Brain pericyte (primary cell): ENCODE measurements at regions not wholly inside any gene's neighbourhood (a gene's known extent, or its start where the extent isn't known, plus 50 kb on each side); places are given as distances from the start of the nearest gene placed in this dataset.
"Not testable (repeated sequence)": the region's sequence is repeated elsewhere in the genome, so short reads cannot be mapped to it uniquely, and the experiment has no call there.

ENCODE experiments used
- DNase-seq: peaks from one replicate; pipeline ENCODE4 v3.0.0-alpha.2; 2012; ENCODE audit warnings: low read depth, low spot score

DNA sequence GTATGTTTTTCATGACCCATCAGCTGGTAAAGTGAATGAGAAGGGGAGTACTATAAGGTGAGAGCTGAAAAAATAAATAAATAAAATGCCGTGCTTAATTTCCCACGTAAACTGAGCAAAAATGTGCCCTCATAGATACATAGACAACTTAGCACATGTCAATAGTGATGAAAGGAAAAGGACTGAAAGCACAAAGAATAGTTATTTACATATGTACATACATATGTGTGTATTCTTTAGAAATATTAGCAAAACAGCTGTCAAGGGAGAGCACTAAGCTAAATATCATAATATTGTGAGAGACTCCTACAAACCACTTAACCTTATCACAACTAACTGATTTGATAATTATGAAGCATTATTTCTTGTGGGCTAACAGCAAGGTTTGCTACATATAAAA, 213.6 kb upstream of the FTMT start:
- no peak for DNase-seq

DNA sequence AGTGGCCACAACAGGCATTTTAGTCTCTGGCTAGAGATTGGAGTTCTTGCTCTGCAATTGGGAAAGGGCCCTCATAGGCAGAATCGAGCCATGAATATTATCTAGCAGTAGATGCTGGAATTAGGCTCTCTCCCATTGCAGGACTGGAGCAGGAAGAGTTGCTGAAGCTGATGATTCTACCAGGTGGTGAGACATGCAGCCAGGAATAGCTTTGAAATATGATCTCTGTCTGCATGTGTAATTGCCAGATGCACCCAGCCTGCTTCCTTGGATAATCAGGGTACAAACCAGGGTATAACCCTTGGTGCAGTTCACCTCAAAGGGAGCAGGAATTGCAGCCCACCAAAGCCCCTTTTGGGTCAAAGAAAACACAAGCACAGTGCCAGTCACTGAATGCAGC, 211.4 kb upstream of the FTMT start:
- no peak for DNase-seq

DNA sequence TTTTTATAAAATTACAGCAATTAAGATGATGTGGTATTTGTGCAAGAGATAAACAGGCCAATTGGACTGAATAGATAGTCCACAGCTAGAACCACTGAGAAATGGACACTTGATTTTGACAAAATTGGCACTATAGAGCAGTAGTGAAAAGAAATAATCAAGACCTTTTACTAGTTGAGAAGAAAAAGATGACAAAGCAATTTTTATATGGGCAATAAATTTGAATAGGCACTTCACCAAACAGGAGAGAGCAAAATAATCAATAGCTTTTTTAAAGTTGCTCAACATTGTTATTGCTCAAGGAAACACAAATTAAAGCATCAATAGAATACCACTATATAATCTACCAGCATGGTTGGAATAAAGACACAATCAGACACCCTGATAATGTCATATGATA, 193.5 kb upstream of the FTMT start:
- DNase-seq, result no peak

DNA sequence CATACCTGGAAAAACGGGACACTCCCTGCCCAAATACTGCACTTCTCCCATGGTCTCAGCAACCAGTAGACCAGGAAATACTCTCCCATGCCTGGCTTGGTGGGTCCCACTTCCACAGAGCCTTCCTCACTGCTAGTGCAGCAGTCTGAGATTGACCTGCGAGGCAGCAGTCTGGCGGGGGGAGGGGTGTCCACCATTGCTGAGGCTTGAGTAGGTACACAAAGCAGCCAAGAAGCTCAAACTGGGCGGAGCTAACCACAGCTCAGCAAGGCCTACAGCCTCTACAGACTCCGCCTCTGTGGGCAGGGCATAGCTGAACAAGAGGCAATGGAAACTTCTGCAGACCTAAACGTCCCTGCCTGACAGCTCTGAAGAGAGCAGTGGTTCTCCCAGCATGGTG, 191.5 kb upstream of the FTMT start:
- DNase-seq, result no peak

DNA sequence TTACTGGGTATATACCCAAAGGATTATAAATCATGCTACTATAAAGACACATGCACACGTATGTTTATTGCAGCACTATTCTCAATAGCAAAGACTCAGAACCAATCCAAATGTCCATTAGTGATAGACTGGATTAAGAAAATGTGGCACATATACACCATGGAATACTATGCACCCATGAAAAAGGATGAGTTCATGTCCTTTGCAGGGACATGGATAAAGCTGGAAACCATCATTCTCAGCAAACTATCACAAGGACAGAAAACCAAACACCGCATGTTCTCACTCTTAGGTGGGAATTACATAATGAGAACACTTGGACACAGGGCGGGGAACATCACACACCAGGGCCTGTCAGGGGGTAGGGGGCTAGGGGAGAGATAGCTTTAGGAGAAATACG, 186.1 kb upstream of the FTMT start:
- not testable (repeated sequence) for DNase-seq

DNA sequence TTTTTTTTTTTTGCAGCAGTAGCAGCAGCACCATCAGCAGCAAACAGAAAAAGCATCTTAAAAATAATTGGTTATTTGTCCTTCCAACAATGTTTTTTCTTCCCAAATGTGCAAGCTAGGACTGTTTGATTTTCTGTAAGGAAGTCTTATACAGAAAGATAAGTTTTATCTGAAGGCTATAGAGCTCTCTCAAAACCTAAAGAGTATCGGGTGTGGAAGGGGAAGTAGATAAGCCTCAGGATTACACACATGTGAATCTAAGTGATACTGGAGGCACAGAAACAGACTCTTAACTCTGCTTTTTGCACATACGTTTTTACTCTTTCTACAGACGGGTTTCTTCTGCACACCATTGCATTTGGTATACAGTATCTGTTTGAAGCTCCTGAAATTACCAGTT, 184.4 kb upstream of the FTMT start:
- DNase-seq, result no peak

DNA sequence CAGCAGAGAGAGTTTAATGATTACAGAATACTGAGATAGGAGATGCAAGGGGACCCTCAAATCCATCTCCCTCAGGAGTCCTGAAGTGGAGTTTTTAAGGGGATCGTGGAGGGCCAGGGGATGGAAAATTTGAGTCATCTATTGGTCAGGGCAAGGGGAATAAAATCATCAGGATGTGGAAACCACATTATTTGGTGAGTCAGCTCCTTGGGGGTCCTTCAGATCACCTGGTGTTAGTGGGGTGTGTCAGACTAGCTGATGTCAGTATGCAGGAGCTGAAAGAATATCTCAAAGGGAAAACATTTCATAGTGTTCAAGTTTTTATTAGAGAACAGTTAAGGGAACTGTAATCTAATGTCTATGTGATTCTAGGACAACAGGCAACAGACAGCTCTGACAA, 183.0 kb upstream of the FTMT start:
- no peak for DNase-seq

DNA sequence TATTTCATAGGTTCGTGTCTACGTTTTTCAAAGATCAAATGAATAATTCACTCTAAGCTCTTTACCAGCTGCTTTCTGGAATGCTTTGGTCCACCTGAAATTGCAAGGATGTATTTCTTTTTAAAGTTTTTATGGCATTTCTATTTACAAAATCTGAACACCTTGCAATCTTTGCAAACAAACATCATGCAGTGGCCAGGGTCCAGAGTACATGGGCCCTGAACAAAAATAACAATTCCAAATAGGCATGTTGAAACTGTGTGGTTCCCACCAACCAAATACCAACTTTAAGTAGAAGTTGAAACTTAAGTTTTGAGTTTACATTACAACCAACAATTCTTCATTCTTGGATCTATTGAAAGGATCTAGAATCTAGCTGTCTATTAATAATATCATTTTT, 180.1 kb upstream of the FTMT start:
- no peak for DNase-seq

DNA sequence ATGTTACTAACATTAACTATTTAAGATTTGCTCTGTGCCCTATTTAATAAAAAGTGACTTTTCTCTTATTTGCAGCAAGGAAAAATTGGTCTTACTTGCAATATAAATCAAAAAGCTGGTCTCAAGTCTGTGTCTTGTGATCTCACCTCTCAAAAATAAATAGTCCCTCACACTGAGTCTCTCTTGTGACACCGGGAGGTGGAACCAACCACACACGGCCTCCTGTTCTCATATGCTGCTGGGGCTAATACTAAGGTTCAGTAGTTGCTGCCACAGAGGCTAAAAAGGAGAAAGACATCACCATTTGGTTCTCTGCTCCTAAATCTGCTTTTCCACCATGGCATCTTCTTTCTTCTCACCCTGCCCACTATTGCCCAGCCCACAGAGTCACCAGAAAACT, 175.8 kb upstream of the FTMT start:
- DNase-seq, result no peak

DNA sequence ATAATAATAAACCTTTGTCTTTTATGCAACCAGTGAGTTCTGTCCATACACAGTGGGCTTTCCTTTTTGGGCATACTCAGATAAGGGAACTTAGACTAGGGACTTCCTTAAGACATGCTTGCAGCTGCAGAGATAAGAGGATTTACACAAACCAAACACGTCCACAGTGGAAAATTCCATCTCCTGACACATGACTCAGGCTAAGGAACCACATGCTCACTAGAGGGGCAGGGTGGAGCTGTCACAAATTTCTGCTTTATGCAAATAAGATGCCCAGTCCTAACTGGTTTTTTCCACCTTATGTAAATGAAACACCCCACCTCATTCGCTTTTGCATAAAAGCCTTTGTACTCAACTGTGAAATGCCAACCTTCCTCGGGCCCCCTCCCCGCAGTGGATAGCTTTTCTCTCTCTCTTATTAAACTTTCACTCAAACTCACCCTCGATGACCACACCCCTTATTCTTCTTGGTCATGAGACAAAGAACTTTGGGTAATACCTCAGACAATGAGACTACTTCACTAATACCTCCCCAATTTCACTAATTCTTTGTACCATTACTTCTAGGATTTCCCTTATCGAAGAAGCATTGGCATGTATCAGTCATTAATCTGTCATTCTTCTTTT, 170.3 kb upstream of the FTMT start:
- DNase-seq, result no peak

DNA sequence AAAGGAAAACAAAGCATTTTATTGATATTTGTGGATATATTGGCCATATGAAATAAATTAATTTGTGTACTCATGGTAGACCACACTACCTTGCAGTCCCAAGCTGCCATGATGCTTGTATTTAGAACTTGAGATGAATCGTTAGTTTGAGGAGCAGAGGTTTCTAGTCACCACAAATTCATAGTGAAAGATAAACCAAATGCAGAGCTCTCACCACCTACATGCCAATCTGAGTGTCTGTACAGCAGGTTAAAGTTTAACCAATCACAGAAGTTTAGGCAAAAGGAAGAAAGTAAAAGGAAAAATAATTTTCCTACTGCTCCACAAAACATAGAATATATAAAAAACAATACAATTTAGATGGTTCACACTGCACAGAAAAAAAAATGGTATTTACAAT, 163.6 kb upstream of the FTMT start:
- no peak for DNase-seq

DNA sequence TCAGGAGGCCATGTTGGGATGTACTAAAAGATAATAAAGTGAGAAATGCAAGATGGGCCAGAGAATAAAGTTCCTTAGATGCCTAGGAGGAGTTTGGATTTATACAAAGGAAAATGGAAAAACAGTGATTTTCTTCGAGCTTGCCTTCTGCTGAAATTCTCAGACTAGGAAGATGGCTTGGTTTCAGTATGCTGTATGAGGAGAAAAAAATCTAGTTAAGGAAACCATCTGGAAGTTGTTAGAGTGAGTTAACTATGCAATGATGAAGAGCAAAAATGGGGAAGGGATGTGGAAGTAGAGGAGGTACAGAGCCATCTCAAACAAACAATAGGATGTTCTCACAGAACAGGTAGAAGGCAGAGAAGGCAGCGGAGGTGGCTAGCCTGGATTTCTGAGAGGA, 162.9 kb upstream of the FTMT start:
- no peak for DNase-seq

DNA sequence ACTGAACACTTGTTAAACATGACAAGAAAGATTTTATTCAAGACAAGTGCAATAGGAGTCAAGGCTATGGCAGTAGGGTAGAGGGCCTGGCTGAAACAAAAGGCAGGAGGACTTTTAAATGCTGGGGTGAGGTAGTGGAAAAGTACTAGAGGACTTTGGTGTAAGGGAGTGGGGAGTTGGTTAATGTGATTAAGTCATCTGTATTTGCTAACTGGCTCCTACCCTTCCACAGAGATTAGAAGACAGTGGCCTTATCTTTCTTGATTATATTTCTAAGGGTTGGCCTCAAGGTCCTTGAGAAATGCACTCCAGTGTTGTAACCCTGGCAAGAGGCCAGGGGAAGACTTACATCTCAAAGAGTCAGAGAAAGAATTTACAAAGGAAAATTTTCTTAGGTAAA, 160.2 kb upstream of the FTMT start:
- no peak for DNase-seq

DNA sequence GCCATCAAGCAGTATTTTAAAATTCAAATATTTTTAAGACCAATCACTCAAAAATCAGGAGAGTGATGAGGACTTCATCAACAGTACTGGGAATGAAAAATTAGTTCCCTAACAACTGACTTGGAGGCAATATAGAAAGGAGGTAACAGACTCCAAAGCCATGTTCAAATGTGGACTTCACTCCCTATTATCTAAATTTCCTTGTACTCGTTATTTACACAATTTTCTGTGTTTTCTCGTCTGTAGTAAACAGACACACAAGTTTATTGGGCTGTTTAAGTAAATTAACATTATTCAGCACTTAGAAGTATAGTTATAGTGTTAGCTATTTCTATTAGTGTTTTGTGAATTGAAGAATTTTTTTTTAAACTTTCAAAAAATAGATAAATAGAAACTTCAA, 159.5 kb upstream of the FTMT start:
- no peak for DNase-seq

DNA sequence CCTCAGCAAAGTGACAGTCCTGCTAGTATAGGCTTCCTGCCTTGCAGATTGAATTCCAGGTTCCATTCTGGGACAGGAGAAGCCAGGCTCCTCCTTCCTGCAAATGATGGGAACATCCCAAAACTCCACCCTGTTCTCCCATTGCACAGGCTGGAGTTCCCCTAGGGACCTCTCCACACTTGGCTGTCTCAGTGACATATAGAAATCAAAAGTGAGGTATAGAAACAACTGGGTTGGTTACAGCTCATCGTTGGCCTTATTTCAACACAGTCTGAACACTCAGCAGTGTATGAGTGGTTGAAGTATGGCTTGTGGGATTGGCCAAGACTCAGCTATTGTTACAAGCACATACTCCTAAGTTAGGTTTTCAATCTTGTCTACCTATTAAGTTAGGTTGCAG, 157.8 kb upstream of the FTMT start:
- DNase-seq, result no peak

DNA sequence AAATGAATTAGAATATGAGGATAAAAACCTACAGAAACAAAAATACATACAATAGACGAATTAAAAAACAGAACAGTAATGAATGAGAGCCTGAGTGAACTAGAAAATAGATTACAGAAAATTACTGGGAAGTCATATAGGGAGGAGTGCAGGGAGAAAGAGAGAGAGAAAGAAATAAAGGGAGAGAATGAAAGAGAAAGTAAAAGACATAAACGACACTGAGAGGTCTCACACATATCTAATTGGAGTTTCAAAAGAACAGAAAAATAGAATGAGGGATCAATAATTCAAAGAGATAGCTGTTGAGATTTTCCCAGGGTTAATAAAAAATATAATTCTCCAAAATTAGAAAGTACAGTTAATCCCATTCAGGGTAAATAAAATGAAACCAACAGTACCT, 156.4 kb upstream of the FTMT start:
- DNase-seq, result no peak

DNA sequence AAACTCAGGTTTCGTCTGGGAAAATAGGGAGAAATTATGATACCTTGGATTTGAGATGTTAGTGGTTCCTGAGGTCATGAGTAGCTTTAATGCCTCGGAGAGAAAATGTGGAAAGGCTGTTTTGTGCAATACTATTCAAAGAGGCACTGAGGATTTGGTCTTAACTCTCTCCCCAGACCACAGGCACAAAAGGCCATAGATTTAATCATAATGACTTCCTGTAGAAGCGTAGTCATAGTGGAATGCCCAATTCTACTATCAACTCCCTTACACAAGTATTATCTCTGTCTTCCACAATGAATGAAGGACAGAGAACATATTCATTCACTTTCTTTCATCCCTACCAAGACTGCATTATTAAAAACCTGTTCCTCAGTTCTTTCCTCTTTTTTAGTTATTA, 153.0 kb upstream of the FTMT start:
- DNase-seq, result no peak

DNA sequence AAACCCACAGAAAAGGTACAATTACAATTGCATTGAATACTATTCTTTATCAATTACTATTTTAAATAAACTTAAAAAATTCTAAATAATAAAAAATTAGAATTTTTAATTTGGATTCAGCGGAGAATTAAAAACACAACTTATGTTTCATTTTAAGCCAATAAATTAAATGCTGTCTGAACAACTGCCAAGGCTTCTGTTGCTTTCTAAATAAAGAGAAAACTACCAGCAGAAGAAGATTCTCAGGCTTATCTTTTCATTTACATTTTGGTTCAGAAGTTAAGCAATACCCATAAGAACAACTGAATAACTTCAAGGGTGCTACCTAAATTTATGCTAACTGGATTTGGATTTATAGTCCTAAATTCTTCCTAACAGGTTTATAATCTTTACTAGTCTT, 150.0 kb upstream of the FTMT start:
- DNase-seq, result no peak

DNA sequence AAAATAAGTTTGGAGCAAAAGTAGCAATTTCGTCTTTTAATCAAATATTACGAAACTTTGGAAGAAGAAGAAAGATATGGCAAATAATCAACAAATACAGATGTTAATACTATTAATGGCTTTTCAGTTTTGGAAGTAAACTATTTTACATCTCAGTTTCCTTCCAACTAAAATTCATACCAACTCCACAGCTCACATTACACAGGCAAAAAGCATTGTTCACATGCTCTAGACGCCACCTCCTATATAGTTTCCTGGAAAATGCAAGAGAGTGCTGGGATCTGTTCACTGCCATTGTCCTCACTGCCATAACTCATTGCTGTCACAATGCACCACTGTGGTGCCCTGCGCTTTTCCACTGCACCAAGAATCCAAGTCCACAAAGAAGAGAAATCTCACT, 149.0 kb upstream of the FTMT start:
- no peak for DNase-seq

DNA sequence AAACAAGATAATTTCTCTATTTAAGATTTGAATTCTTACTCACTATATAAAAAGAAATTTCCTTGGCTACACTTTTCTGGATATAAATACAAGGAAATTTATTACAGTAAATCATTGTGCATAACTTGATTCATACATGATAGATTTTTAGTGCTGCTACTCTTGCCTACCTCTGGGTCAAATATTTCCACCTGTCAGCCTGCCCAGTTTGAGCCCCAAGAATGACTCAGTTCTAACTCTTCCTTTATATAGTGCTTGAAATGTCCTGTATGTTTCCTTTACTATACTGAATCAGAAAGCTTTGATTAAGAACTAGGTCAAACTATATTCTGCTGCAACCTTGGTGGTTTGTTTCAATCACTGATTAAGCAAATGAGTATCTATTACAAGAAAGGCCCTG, 147.4 kb upstream of the FTMT start:
- DNase-seq, result no peak

DNA sequence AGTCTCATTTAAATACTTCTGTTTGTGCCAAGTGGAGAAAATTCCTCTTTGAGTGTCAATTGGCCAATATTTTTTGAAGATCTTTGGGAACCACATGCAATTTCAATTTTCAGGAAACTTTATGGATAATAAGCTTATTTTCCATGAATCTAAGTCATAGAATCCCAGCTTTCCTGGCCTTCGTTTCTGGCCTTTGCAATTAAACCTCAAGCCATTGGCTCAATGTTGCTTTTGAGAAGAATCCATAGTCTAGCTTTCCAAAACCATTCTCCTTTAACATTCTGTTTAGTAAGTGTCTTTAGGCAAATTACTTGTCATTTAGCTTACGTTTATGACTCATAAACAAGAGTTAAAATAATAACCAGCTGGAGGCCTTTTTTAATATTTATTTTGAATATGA, 145.0 kb upstream of the FTMT start:
- no peak for DNase-seq

DNA sequence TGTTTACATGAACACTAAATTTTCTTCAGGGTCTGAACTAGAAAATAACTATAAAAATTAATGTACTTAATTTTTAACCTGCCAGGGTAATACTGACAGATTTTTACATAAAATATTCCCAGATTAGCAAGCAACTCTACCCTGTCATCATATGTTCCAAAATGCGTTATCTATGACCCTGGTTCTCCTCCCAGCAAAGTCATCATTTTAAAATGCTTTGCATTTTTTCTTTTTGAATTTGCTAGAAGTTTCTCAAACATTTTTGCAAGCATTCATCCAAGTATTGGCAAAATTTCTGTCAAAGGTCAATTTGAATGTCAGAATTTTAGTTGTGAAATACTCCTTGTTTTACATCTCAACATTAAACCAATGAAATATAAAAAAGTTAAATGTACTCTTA, 144.5 kb upstream of the FTMT start:
- DNase-seq, result no peak

DNA sequence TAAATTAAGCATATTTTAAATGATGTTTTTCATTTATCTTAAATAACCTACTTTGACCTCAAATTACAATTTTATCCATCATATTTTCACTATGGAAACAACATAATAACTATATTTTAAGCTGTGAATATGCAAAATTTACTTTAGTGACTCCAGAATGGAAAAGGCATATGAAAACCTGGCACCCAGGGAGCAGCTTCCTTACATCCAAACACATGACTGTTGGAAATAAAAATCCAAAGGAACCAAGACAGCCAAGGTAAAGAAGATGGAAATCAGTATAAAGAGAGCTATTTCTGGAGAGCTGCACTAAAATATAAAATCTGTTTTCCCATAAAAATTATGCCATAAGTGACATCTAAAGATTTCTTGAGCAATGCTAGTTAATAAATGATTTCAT, 140.3 kb upstream of the FTMT start:
- no peak for DNase-seq

DNA sequence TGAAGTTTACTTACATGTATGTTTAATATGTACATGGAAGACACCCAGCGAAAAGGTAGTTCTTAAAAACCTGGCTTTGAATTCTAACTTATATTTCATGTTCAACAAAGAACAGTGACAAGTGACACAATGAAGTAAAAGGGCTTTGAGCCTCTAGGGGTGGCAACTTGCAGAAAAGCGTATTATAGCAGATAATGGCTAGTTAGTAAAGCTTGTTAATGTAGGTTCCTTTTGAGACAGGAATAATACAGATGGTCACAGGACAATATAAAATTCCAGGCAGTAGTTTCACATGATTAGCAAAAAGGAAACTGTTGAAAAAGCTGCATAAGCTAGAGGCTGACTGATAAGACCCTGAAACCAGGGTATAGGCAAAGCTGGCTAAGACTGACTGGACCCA, 132.4 kb upstream of the FTMT start:
- DNase-seq, result no peak

DNA sequence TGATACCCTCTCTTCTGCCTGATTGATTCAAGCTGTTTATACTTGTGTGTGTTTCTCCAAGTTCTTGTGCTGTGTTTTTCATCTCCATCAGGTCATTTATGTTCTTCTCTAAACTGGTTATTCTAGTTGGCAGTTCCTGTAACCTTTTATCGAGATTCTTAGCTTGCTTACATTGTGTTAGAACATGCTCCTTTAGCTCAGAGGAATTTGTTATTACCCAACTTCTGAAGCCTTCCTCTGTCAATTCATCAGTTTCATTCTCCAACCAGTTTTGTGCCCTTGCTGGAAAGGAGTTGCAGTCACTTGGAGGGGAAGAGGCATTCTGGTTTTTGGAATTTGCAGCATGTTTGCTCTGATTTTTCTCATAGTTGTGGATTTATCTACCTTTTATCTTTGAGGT, 126.2 kb upstream of the FTMT start:
- DNase-seq, result no peak
